ENCODE measurements at regions not wholly inside any gene's neighbourhood (a gene's known extent, or its start where the extent isn't known, plus 50 kb on each side); places are given as distances from the start of the nearest gene placed in this dataset.

GRCh38 chr6:90939906-90940305, 353.0 kb upstream of the MAP3K7 start:
- TF ChIP-seq CTCF (IDR thresholded peaks at IDR 0.05) (no peak), POLR2A (IDR thresholded peaks at IDR 0.05) (no peak)
